DND-41 (cell line): ENCODE measurements at regions not wholly inside any gene's neighbourhood (a gene's known extent, or its start where the extent isn't known, plus 50 kb on each side); places are given as distances from the start of the nearest gene placed in this dataset.

Experiments used
- ATAC-seq: fragments of 200-7000 bp; cut with Tn5 transposase; 3 replicates; pipeline ENCODE4 v1.9.1; 2021; ENCODE audit warnings: low read depth; ENCODE audit not compliant: insufficient read depth
- DNase-seq: peaks from one replicate; pipeline ENCODE4 v3.0.0-alpha.2; 2020
- H2AFZ ChIP-seq: 2 replicates; pipeline ENCODE4 v1.6.0; 2012; ENCODE audit warnings: low read depth, low read length
- H3K27ac ChIP-seq: 2 replicates; pipeline ENCODE4 v1.5.1; 2012; ENCODE audit warnings: low read length, inconsistent platforms
- H3K27me3 ChIP-seq: fragments of 200-600 bp; sonication (generic); 2 replicates; pipeline ENCODE4 v1.6.0; 2012; ENCODE audit warnings: low read length, mild to moderate bottlenecking, inconsistent platforms; ENCODE audit not compliant: insufficient read depth, poor library complexity
- H3K36me3 ChIP-seq: 2 replicates; pipeline ENCODE4 v1.5.1; 2012; ENCODE audit warnings: low read length, inconsistent platforms; ENCODE audit not compliant: insufficient read depth
- H3K4me1 ChIP-seq: 2 replicates; pipeline ENCODE4 v1.5.1; 2012; ENCODE audit warnings: mild to moderate bottlenecking, low read length; ENCODE audit not compliant: insufficient read depth
- H3K4me2 ChIP-seq: 2 replicates; pipeline ENCODE4 v1.6.0; 2012; ENCODE audit warnings: mild to moderate bottlenecking, moderate library complexity, low read length, inconsistent platforms; ENCODE audit not compliant: insufficient read depth
- H3K4me3 ChIP-seq, 2 experiments: fragments of 200-600 bp in 1 of 2; shearing (Covaris generic) in 1 of 2; 2 replicates each; pipeline ENCODE4 v1.5.1; 2012 to 2016; ENCODE audit warnings: inconsistent platforms in 2 of 2, low read length in 2 of 2, mild to moderate bottlenecking in 2 of 2, low read depth in 1 of 2, moderate library complexity in 1 of 2
- H3K79me2 ChIP-seq: 2 replicates; pipeline ENCODE4 v1.6.0; 2012; ENCODE audit warnings: low read length, inconsistent platforms; ENCODE audit not compliant: insufficient read depth
- H3K9ac ChIP-seq: 2 replicates; pipeline ENCODE4 v1.6.0; 2012; ENCODE audit warnings: low read depth, mild to moderate bottlenecking, inconsistent platforms, low read length, moderate library complexity
- H3K9me3 ChIP-seq: 2 replicates; pipeline ENCODE4 v1.5.1; 2012; ENCODE audit warnings: low read length, moderate library complexity, mild to moderate bottlenecking, inconsistent platforms; ENCODE audit not compliant: insufficient read depth, severe bottlenecking
- H4K20me1 ChIP-seq: 2 replicates; pipeline ENCODE4 v1.6.0; 2012; ENCODE audit warnings: low read length; ENCODE audit not compliant: insufficient read depth
- CTCF ChIP-seq: IDR thresholded peaks from 2 replicates; pipeline ENCODE4 v1.5.1; 2012; ENCODE audit warnings: borderline replicate concordance, low read length, moderate library complexity, mild to moderate bottlenecking; ENCODE audit not compliant: poor library complexity, severe bottlenecking; ENCODE audit errors: extremely low read depth
- EZH2 ChIP-seq: IDR thresholded peaks from 3 replicates; pipeline ENCODE4 v1.6.1; 2012; ENCODE audit warnings: borderline replicate concordance, low read depth, mild to moderate bottlenecking, moderate library complexity, low read length, inconsistent platforms; ENCODE audit not compliant: severe bottlenecking

- Histone ChIP-seq H3K4me1 (peaks cover 40% of the 10 kb centered on the region), H3K9ac (no peak overlapping the region), H3K27ac (no peak overlapping the region), H3K79me2 (no peaks in the 10 kb centered on the region), H2AFZ (no peak overlapping the region), H3K4me2 (no peak overlapping the region), H4K20me1 (no peaks in the 10 kb centered on the region), H3K9me3 (no peaks in the 10 kb centered on the region), H3K27me3 (no peaks in the 10 kb centered on the region), H3K4me3 (no peak overlapping the region), H3K36me3 (no peaks in the 10 kb centered on the region)
- ATAC-seq (no peak), DNase-seq (no peak)
- no peak for TF ChIP-seq CTCF
- no peak for TF ChIP-seq EZH2
Observed at GRCh38 chrX:147733369-147733768, 178.3 kb upstream of the FMR1 start.

- H3K79me2 ChIP-seq: no peaks in the 10 kb centered on the region
- no peak for TF ChIP-seq EZH2
- no peak for TF ChIP-seq CTCF
Observed at GRCh38 chrX:147735364-147735763, 176.4 kb upstream of the FMR1 start.

GRCh38 chrX:147736045-147736444, 175.7 kb upstream of the FMR1 start:
- DNase-seq (peak; percentile 28), ATAC-seq (no peak)
- Histone ChIP-seq H3K9me3 (no peaks in the 10 kb centered on the region), H3K4me3 (no peak overlapping the region), H3K27ac (peak overlapping the region; percentile 91), H3K36me3 (no peaks in the 10 kb centered on the region), H2AFZ (no peak overlapping the region), H4K20me1 (no peaks in the 10 kb centered on the region), H3K79me2 (no peaks in the 10 kb centered on the region), H3K9ac (peak overlapping the region; percentile 57; the same call in 1 of the 2 replicates), H3K27me3 (no peaks in the 10 kb centered on the region), H3K4me1 (peaks cover 67% of the 10 kb centered on the region), H3K4me2 (0 out of 2 replicates have a peak overlapping the region, but pooled peaks have one; percentile 18)
- TF ChIP-seq CTCF (no peak), EZH2 (no peak)

More at GRCh38 chrX:147735364-147735763, 176.4 kb upstream of the FMR1 start:
- Histone ChIP-seq H3K4me2 (no peak overlapping the region), H3K9me3 (no peaks in the 10 kb centered on the region), H3K27ac (peak overlapping the region; percentile 71), H3K4me3 (no peak overlapping the region), H4K20me1 (no peaks in the 10 kb centered on the region), H3K36me3 (no peaks in the 10 kb centered on the region), H2AFZ (no peak overlapping the region), H3K4me1 (peaks cover 60% of the 10 kb centered on the region), H3K9ac (no peak overlapping the region), H3K27me3 (no peaks in the 10 kb centered on the region)
- ATAC-seq (no peak), DNase-seq (no peak)
